H1 (cell line): ENCODE measurements at regions not wholly inside any gene's neighbourhood (a gene's known extent, or its start where the extent isn't known, plus 50 kb on each side); places are given as distances from the start of the nearest gene placed in this dataset.

ENCODE experiments used
- CTCF ChIA-PET: fragments of 300-600 bp; sonication (Branson Sonifier 250); formaldehyde crosslinking; loops from one replicate; lab custom pipeline; 2021; ENCODE audit not compliant: partially characterized antibody; lab: Charles Lee
- POLR2A ChIA-PET: fragments of 300-600 bp; sonication (Branson Sonifier 250); formaldehyde crosslinking; loops from one replicate; lab custom pipeline; 2021; ENCODE audit warnings: inconsistent platforms; ENCODE audit not compliant: partially characterized antibody; lab: Charles Lee
- DNase-seq, 2 experiments: peaks; one replicate each; pipeline versions ENCODE4 v3.0.0 to v3.0.0-alpha.2; 2010 to 2022; ENCODE audit warnings: low spot score in 2 of 2, low read depth in 1 of 2, mixed read lengths in 1 of 2
- FAIRE-seq: peaks from 2 replicates; lab custom pipeline; 2011; peaks lifted over from hg19 to GRCh38; lab: Jason Lieb, UNC
- H2AFZ ChIP-seq: 2 replicates; pipeline ENCODE4 v1.8.1; 2012; ENCODE audit warnings: low read length, inconsistent platforms
- H2AK5ac ChIP-seq: 2 replicates; pipeline ENCODE4 v1.6.1; 2013; ENCODE audit warnings: low read depth, low read length
- H2BK120ac ChIP-seq: replicated peaks from 2 replicates; pipeline ENCODE3; 2013; ENCODE audit warnings: low read depth, low read length, inconsistent platforms
- H2BK12ac ChIP-seq: 2 replicates; pipeline ENCODE4 v1.6.1; 2013; ENCODE audit warnings: low read depth, low read length
- H2BK15ac ChIP-seq: 2 replicates; pipeline ENCODE4 v1.6.1; 2013; ENCODE audit warnings: low read length
- H2BK20ac ChIP-seq: 2 replicates; pipeline ENCODE4 v1.6.1; 2013; ENCODE audit warnings: low read length
- H2BK5ac ChIP-seq: 2 replicates; pipeline ENCODE4 v1.6.1; 2013; ENCODE audit warnings: low read depth, low read length
- H3K14ac ChIP-seq: 2 replicates; pipeline ENCODE4 v1.6.1; 2013; ENCODE audit warnings: inconsistent platforms; ENCODE audit not compliant: insufficient read length
- H3K18ac ChIP-seq: 2 replicates; pipeline ENCODE4 v1.6.1; 2013; ENCODE audit warnings: low read length; ENCODE audit errors: extremely low read depth
- H3K23ac ChIP-seq: 2 replicates; pipeline ENCODE4 v1.6.1; 2013; ENCODE audit warnings: inconsistent platforms; ENCODE audit not compliant: insufficient read length
- H3K23me2 ChIP-seq: 2 replicates; pipeline ENCODE4 v1.6.1; 2013; ENCODE audit warnings: low read depth, low read length
- H3K27ac ChIP-seq: 2 replicates; pipeline ENCODE4 v1.6.1; 2011; ENCODE audit warnings: low read depth, low read length, inconsistent platforms
- H3K27me3 ChIP-seq, 4 experiments: replicated peaks in 1 of 4; 1 replicate in 1 of 4; 2 replicates in 3 of 4; pipeline versions ENCODE4 v1.6.1 to v1.8.1; 2011 to 2013; ENCODE audit warnings: low read length in 3 of 4, mild to moderate bottlenecking in 3 of 4, inconsistent platforms in 2 of 4, mixed read lengths in 2 of 4, moderate library complexity in 1 of 4; ENCODE audit not compliant: control insufficient read depth in 3 of 4, insufficient read depth in 3 of 4; ENCODE audit errors: extremely low read depth in 1 of 4
- H3K36me3 ChIP-seq, 4 experiments: 2 replicates each; pipeline versions ENCODE4 v1.6.1 to v1.8.1; 2011 to 2013; ENCODE audit warnings: mild to moderate bottlenecking in 4 of 4, low read length in 3 of 4, moderate library complexity in 2 of 4, control low read depth in 1 of 4, inconsistent platforms in 1 of 4; ENCODE audit not compliant: insufficient read depth in 4 of 4, control insufficient read depth in 2 of 4
- H3K4ac ChIP-seq: replicated peaks from 2 replicates; pipeline ENCODE3; 2013; ENCODE audit warnings: low read length, low read depth, mixed read lengths, inconsistent platforms; ENCODE audit not compliant: insufficient read length
- H3K4me1 ChIP-seq, 4 experiments: replicated peaks in 1 of 4; 1 replicate in 1 of 4; 2 replicates in 3 of 4; pipeline versions ENCODE4 v1.6.1 to v1.8.1; 2011 to 2013; ENCODE audit warnings: low read length in 3 of 4, inconsistent platforms in 2 of 4, mixed read lengths in 1 of 4; ENCODE audit not compliant: insufficient read depth in 4 of 4, control insufficient read depth in 3 of 4
- H3K4me2 ChIP-seq, 2 experiments: 2 replicates each; pipeline versions ENCODE4 v1.6.1 to v1.8.1; 2011 to 2013; ENCODE audit warnings: low read depth in 2 of 2, low read length in 2 of 2, control low read depth in 1 of 2, inconsistent platforms in 1 of 2, mild to moderate bottlenecking in 1 of 2; ENCODE audit not compliant: insufficient read depth in 1 of 2
- H3K4me3 ChIP-seq, 4 experiments: fragments of 200-600, 300-600 bp in 1 of 4; sonication (generic), shearing (Covaris generic), sonication (Bioruptor Twin) in 1 of 4; 2 replicates each; pipeline versions ENCODE4 v1.5.1 to v1.8.1; 2011 to 2016; ENCODE audit warnings: low read length in 4 of 4, low read depth in 3 of 4, control low read depth in 2 of 4, inconsistent platforms in 2 of 4, mild to moderate bottlenecking in 2 of 4, mixed read lengths in 1 of 4, moderate library complexity in 1 of 4; ENCODE audit not compliant: insufficient read depth in 2 of 4; ENCODE audit errors: extremely low read depth in 1 of 4
- H3K56ac ChIP-seq: replicated peaks from 2 replicates; pipeline ENCODE3; 2013; ENCODE audit warnings: low read depth, mild to moderate bottlenecking, mixed read lengths, low read length, inconsistent platforms; ENCODE audit not compliant: insufficient read length
- H3K79me1 ChIP-seq: 2 replicates; pipeline ENCODE4 v1.6.1; 2013; ENCODE audit warnings: low read depth, low read length, control low read depth
- H3K79me2 ChIP-seq, 2 experiments: 2 replicates each; pipeline versions ENCODE4 v1.6.1 to v1.8.1; 2012 to 2013; ENCODE audit warnings: low read length in 2 of 2, mild to moderate bottlenecking in 2 of 2, inconsistent platforms in 1 of 2; ENCODE audit not compliant: insufficient read depth in 2 of 2, control insufficient read depth in 1 of 2
- H3K9ac ChIP-seq, 4 experiments: replicated peaks in 1 of 4; 1 replicate in 1 of 4; 2 replicates in 3 of 4; pipeline versions ENCODE4 v1.6.1 to v1.8.1; 2011 to 2013; ENCODE audit warnings: low read depth in 3 of 4, low read length in 3 of 4, control low read depth in 2 of 4, mild to moderate bottlenecking in 2 of 4, moderate library complexity in 2 of 4, inconsistent platforms in 1 of 4; ENCODE audit errors: extremely low read depth in 1 of 4
- H3K9me3 ChIP-seq, 2 experiments: 2 replicates each; pipeline versions ENCODE4 v1.6.1 to v1.8.1; 2012 to 2013; ENCODE audit warnings: mild to moderate bottlenecking in 2 of 2, moderate library complexity in 2 of 2, control low read depth in 1 of 2, inconsistent platforms in 1 of 2, low read depth in 1 of 2, low read length in 1 of 2, mixed read lengths in 1 of 2; ENCODE audit not compliant: insufficient read depth in 2 of 2
- H4K20me1 ChIP-seq, 2 experiments: replicated peaks in 1 of 2; 2 replicates each; pipeline versions ENCODE3 to v1.8.1; 2011 to 2013; ENCODE audit warnings: inconsistent platforms in 2 of 2, low read length in 2 of 2, mild to moderate bottlenecking in 1 of 2; ENCODE audit not compliant: insufficient read depth in 2 of 2, control insufficient read depth in 1 of 2
- H4K5ac ChIP-seq: 2 replicates; pipeline ENCODE4 v1.6.1; 2013; ENCODE audit warnings: low read length, low read depth, mixed read lengths, inconsistent platforms; ENCODE audit not compliant: insufficient read length
- H4K8ac ChIP-seq: 2 replicates; pipeline ENCODE4 v1.8.0; 2013; ENCODE audit warnings: mild to moderate bottlenecking, moderate library complexity, low read length, inconsistent platforms; ENCODE audit not compliant: insufficient read depth; ENCODE audit errors: extremely low read depth
- H4K91ac ChIP-seq: replicated peaks from 2 replicates; pipeline ENCODE3; 2013; ENCODE audit warnings: low read length, mixed read lengths, inconsistent platforms; ENCODE audit not compliant: insufficient read length
- BRCA1 ChIP-seq: IDR thresholded peaks from 2 replicates; pipeline ENCODE4 v1.6.1; 2012; ENCODE audit warnings: low read depth, low read length, improper control_type of control experiment
- CHD1 ChIP-seq: IDR thresholded peaks from 2 replicates; pipeline ENCODE4 v1.6.1; 2012; ENCODE audit warnings: low read depth, low read length, improper control_type of control experiment
- EZH2 ChIP-seq: fragments of 200-600 bp; sonication (generic); IDR thresholded peaks from 2 replicates; pipeline ENCODE4 v1.7.1; 2012; ENCODE audit warnings: low read depth, mild to moderate bottlenecking, moderate library complexity, low read length, inconsistent platforms; ENCODE audit not compliant: severe bottlenecking
- FOSL1 ChIP-seq: IDR thresholded peaks from 2 replicates; pipeline ENCODE4 v1.6.1; 2011; ENCODE audit warnings: mild to moderate bottlenecking, low read depth, low read length, moderate library complexity; ENCODE audit not compliant: insufficient read depth
- RAD21 ChIP-seq, 2 experiments: IDR thresholded peaks in 1 of 2; conservative IDR thresholded peaks in 1 of 2; 2 replicates each; pipeline ENCODE4 v1.6.1; 2011; ENCODE audit warnings: low read depth in 2 of 2, low read length in 2 of 2, improper control_type of control experiment in 1 of 2, inconsistent platforms in 1 of 2, mild to moderate bottlenecking in 1 of 2, moderate library complexity in 1 of 2
- RBBP5 ChIP-seq: IDR thresholded peaks from 2 replicates; pipeline ENCODE4 v1.7.1; 2012; ENCODE audit warnings: low read depth, mild to moderate bottlenecking, inconsistent platforms, low read length, moderate library complexity, borderline replicate concordance
- RXRA ChIP-seq: IDR thresholded peaks from 2 replicates; pipeline ENCODE4 v1.6.1; 2011; ENCODE audit warnings: low read depth, mild to moderate bottlenecking, low read length, moderate library complexity; ENCODE audit not compliant: insufficient read depth
- SAP30 ChIP-seq: fragments of 300-600 bp; sonication (generic); IDR thresholded peaks from 2 replicates; pipeline ENCODE4 v1.7.1; 2012; ENCODE audit warnings: low read length, moderate library complexity, mild to moderate bottlenecking, inconsistent platforms; ENCODE audit not compliant: insufficient read depth, insufficient replicate concordance
- SIN3A ChIP-seq, 2 experiments: IDR thresholded peaks in 1 of 2; conservative IDR thresholded peaks in 1 of 2; 2 replicates each; pipeline ENCODE4 v1.6.1; 2011 to 2012; ENCODE audit warnings: low read length in 2 of 2, improper control_type of control experiment in 1 of 2, low read depth in 1 of 2, mild to moderate bottlenecking in 1 of 2
- SIRT6 ChIP-seq: IDR thresholded peaks from one replicate; pipeline ENCODE4 v1.7.1; 2012; ENCODE audit warnings: low read length, inconsistent platforms
- SIX5 ChIP-seq: IDR thresholded peaks from 2 replicates; pipeline ENCODE4 v1.6.1; 2011; ENCODE audit warnings: mild to moderate bottlenecking, low read depth, low read length
- SP2 ChIP-seq: IDR thresholded peaks from 2 replicates; pipeline ENCODE4 v1.6.1; 2012; ENCODE audit warnings: mild to moderate bottlenecking, low read length, inconsistent platforms
- SRF ChIP-seq: IDR thresholded peaks from 2 replicates; pipeline ENCODE4 v1.6.1; 2011; ENCODE audit warnings: mild to moderate bottlenecking, low read depth, low read length, moderate library complexity
- SUZ12 ChIP-seq: fragments of 200-600 bp; sonication (generic); IDR thresholded peaks from 2 replicates; pipeline ENCODE4 v1.6.1; 2012; ENCODE audit warnings: mild to moderate bottlenecking, inconsistent platforms, low read length, moderate library complexity, mixed read lengths
- TAF1 ChIP-seq: IDR thresholded peaks from 2 replicates; pipeline ENCODE4 v1.6.1; 2011; ENCODE audit warnings: mild to moderate bottlenecking, low read depth, low read length
- TF ChIP-seq, protein P1 (sequence below): IDR thresholded peaks from 2 replicates; pipeline ENCODE4 v1.6.1; 2012; ENCODE audit warnings: inconsistent platforms

DNA sequence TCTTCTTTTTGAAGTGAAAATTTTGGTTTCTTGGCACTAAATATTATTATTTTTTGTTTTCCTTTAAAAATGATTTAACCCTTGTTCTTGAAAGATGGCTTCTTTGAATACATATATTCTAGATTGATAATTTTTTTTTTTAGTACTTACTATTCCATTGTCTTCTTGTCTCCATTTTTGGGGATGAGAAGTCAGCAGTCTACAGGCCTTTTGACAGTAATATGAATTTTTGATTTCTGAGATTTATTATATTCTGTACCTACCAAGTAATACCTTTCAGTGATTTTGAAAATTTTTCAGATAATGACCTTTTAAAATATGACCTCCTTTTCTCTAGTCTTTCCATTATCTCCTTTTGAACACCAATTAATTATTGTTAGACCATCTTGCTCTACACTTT, 294.1 kb upstream of the LARGE1 start:
- Histone ChIP-seq H4K8ac (no peak overlapping the region), H3K4me3 (no peak overlapping the region), H3K23ac (no peak overlapping the region), H3K4me1 (no peaks in the 10 kb centered on the region), H3K9ac (no peak overlapping the region), H4K20me1 (no peaks in the 10 kb centered on the region), H2BK20ac (no peak overlapping the region), H3K23me2 (no peaks in the 10 kb centered on the region), H3K79me1 (no peaks in the 10 kb centered on the region), H3K56ac (no peak overlapping the region), H3K36me3 (no peaks in the 10 kb centered on the region), H2AK5ac (no peak overlapping the region), H2BK12ac (no peak overlapping the region), H2BK120ac (no peak overlapping the region), H3K18ac (no peak overlapping the region), H3K27me3 (no peaks in the 10 kb centered on the region), H3K14ac (no peak overlapping the region), H3K4me2 (no peak overlapping the region), H2BK5ac (no peak overlapping the region), H2AFZ (no peak overlapping the region), H3K27ac (no peak overlapping the region), H3K4ac (no peak overlapping the region), H4K5ac (no peak overlapping the region), H3K9me3 (peaks cover 0 to 3% of the 10 kb centered on the region in 2 experiments; a peak in 1 of 4 replicates), H3K79me2 (no peaks in the 10 kb centered on the region), H4K91ac (no peak overlapping the region), H2BK15ac (no peak overlapping the region)
- FAIRE-seq (no peak), DNase-seq (no peak)
- ChIA-PET POLR2A (no interaction called here), CTCF (interaction anchor here (0.7 kb wide), 1 partner anchor 751 kb away, joined by 3 read pairs; no protein-coding TSS in a partner anchor)
- no peak for TF ChIP-seq RAD21 (IDR thresholded peaks at IDR 0.05 in 1 of 2, conservative IDR thresholded peaks at IDR 0.05 in 1 of 2; ENCODE audit: low read depth in 2 of 2, low read length in 2 of 2)
- TF ChIP-seq SIX5, result no peak
- TF ChIP-seq CHD1, result no peak
- no peak for TF ChIP-seq SP2
- no peak for TF ChIP-seq SAP30
- TF ChIP-seq SIRT6, result no peak
- TF ChIP-seq EZH2, result no peak
- TF ChIP-seq SUZ12, result no peak
- no peak for TF ChIP-seq TAF1
- TF ChIP-seq FOSL1, result no peak
- TF ChIP-seq SIN3A (conservative IDR thresholded peaks at IDR 0.05 in 1 of 2, IDR thresholded peaks at IDR 0.05 in 1 of 2; ENCODE audit: low read depth in 1 of 2, low read length in 2 of 2), result no peak
- no peak for TF ChIP-seq BRCA1
- TF ChIP-seq, protein P1, sequence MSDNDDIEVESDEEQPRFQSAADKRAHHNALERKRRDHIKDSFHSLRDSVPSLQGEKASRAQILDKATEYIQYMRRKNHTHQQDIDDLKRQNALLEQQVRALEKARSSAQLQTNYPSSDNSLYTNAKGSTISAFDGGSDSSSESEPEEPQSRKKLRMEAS, result no peak
- no peak for TF ChIP-seq RBBP5
- no peak for TF ChIP-seq RXRA
- no peak for TF ChIP-seq SRF
